Keratinocyte (primary cell): ENCODE measurements at regions not wholly inside any gene's neighbourhood (a gene's known extent, or its start where the extent isn't known, plus 50 kb on each side); places are given as distances from the start of the nearest gene placed in this dataset.

Experiments used
- DNase-seq: peaks from one replicate; pipeline ENCODE4 v3.0.0-alpha.2; 2011; ENCODE audit warnings: low read depth, missing footprints, low spot score
- FAIRE-seq: peaks from 2 replicates; lab custom pipeline; 2011; peaks lifted over from hg19 to GRCh38; lab: Jason Lieb, UNC
- H2AFZ ChIP-seq: 2 replicates; pipeline ENCODE4 v1.6.0; 2012; ENCODE audit warnings: low read length, control low read depth, inconsistent platforms; ENCODE audit not compliant: control insufficient read depth
- H3K27ac ChIP-seq: 2 replicates; pipeline ENCODE4 v1.5.1; 2011; ENCODE audit warnings: low read length; ENCODE audit not compliant: control insufficient read depth, insufficient read depth
- H3K27me3 ChIP-seq: 3 replicates; pipeline ENCODE4 v1.6.0; 2011; ENCODE audit warnings: low read length; ENCODE audit not compliant: control insufficient read depth, insufficient read depth; ENCODE audit errors: extremely low read depth
- H3K36me3 ChIP-seq, 2 experiments: 2 replicates in 1 of 2; 3 replicates in 1 of 2; pipeline ENCODE4 v1.5.1; 2011; ENCODE audit warnings: low read length in 2 of 2, mild to moderate bottlenecking in 1 of 2; ENCODE audit not compliant: control insufficient read depth in 2 of 2, insufficient read depth in 2 of 2; ENCODE audit errors: extremely low read depth in 1 of 2
- H3K4me1 ChIP-seq: 3 replicates; pipeline ENCODE4 v1.5.1; 2011; ENCODE audit warnings: low read length; ENCODE audit not compliant: control insufficient read depth, insufficient read depth; ENCODE audit errors: extremely low read depth
- H3K4me2 ChIP-seq: 3 replicates; pipeline ENCODE4 v1.6.0; 2011; ENCODE audit warnings: low read depth, low read length; ENCODE audit not compliant: control insufficient read depth, insufficient read depth; ENCODE audit errors: extremely low read depth
- H3K4me3 ChIP-seq, 3 experiments: fragments of 200-600 bp in 1 of 3; sonication (generic) in 1 of 3; 2 replicates in 2 of 3; 3 replicates in 1 of 3; pipeline ENCODE4 v1.5.1; 2011 to 2016; ENCODE audit warnings: low read length in 3 of 3, mild to moderate bottlenecking in 3 of 3, control low read depth in 2 of 3, inconsistent platforms in 1 of 3, low read depth in 1 of 3, mixed read lengths in 1 of 3, mixed run types in 1 of 3, moderate library complexity in 1 of 3; ENCODE audit not compliant: control insufficient read depth in 2 of 3, insufficient read depth in 2 of 3; ENCODE audit errors: extremely low read depth in 1 of 3
- H3K79me2 ChIP-seq: 2 replicates; pipeline ENCODE4 v1.6.0; 2012; ENCODE audit warnings: low read length; ENCODE audit not compliant: control insufficient read depth, insufficient read depth
- H3K9ac ChIP-seq: 3 replicates; pipeline ENCODE4 v1.6.0; 2011; ENCODE audit warnings: low read length; ENCODE audit not compliant: control insufficient read depth, insufficient read depth; ENCODE audit errors: extremely low read depth
- H3K9me1 ChIP-seq: 3 replicates; pipeline ENCODE4 v1.6.0; 2011; ENCODE audit warnings: low read length; ENCODE audit not compliant: control insufficient read depth, insufficient read depth; ENCODE audit errors: extremely low read depth
- H3K9me3 ChIP-seq: 2 replicates; pipeline ENCODE4 v1.5.1; 2012; ENCODE audit warnings: low read depth, low read length; ENCODE audit not compliant: control insufficient read depth
- H4K20me1 ChIP-seq: 3 replicates; pipeline ENCODE4 v1.6.0; 2011; ENCODE audit warnings: low read length; ENCODE audit not compliant: control insufficient read depth, insufficient read depth; ENCODE audit errors: extremely low read depth
- CTCF ChIP-seq, 3 experiments: IDR thresholded peaks in 1 of 3; conservative IDR thresholded peaks in 1 of 3; optimal IDR thresholded peaks in 1 of 3; 2 replicates in 2 of 3; 3 replicates in 1 of 3; pipeline versions ENCODE3 to v1.5.1; 2011; ENCODE audit warnings: low read length in 3 of 3, mild to moderate bottlenecking in 3 of 3, moderate library complexity in 2 of 3, control low read depth in 1 of 3, inconsistent platforms in 1 of 3; ENCODE audit not compliant: insufficient read depth in 2 of 3; ENCODE audit errors: extremely low read depth in 1 of 3
- EZH2 ChIP-seq: IDR thresholded peaks from one replicate; pipeline ENCODE4 v1.6.1; 2012; ENCODE audit warnings: inconsistent platforms, mild to moderate bottlenecking, low read length, moderate library complexity
- dilution Hi-C: fragments of 300-500 bp; cut with MboI; formaldehyde crosslinking; loops from one replicate; pipeline ENCODE4 v1.7.0; 2020; ENCODE audit warnings: low sequenced_read_pairs; ENCODE audit not compliant: extremely low pct_ligation_motif_present

- Histone ChIP-seq H3K4me2 (no peak overlapping the region), H3K9ac (no peak overlapping the region), H4K20me1 (no peaks in the 10 kb centered on the region), H3K4me3 (no peak overlapping the region), H3K27ac (no peak overlapping the region), H3K36me3 (no peaks in the 10 kb centered on the region), H2AFZ (no peak overlapping the region), H3K9me3 (no peaks in the 10 kb centered on the region), H3K79me2 (no peaks in the 10 kb centered on the region), H3K27me3 (no peaks in the 10 kb centered on the region), H3K4me1 (no peaks in the 10 kb centered on the region), H3K9me1 (no peaks in the 10 kb centered on the region)
- no peak for FAIRE-seq
- no peak for DNase-seq
- TF ChIP-seq CTCF (optimal IDR thresholded peaks at IDR 0.05 in 1 of 3, IDR thresholded peaks at IDR 0.05 in 1 of 3, conservative IDR thresholded peaks at IDR 0.05 in 1 of 3; ENCODE audit: extremely low read depth in 1 of 3, insufficient read depth in 2 of 3, low read length in 3 of 3) (no peak), EZH2 (no peak)
- dilution Hi-C loops = no loop called here
Observed at GRCh38 chr1:185601189-185601588, 133.0 kb upstream of the HMCN1 start.

GRCh38 chr1:185600641-185601040 lies 133.6 kb upstream of the HMCN1 start:
- no peak overlapping the region for H3K4me3 ChIP-seq
- H2AFZ ChIP-seq = no peak overlapping the region
- no peak overlapping the region for H3K4me2 ChIP-seq
- dilution Hi-C loops = no loop called here
- no peaks in the 10 kb centered on the region for H3K4me1 ChIP-seq
- H3K27me3 ChIP-seq = no peaks in the 10 kb centered on the region
- DNase-seq = no peak
- no peaks in the 10 kb centered on the region for H3K9me3 ChIP-seq
- H3K36me3 ChIP-seq = no peaks in the 10 kb centered on the region
- no peaks in the 10 kb centered on the region for H3K79me2 ChIP-seq
- no peak overlapping the region for H3K27ac ChIP-seq
- no peaks in the 10 kb centered on the region for H4K20me1 ChIP-seq
- no peak overlapping the region for H3K9ac ChIP-seq
- H3K9me1 ChIP-seq = no peaks in the 10 kb centered on the region
- TF ChIP-seq CTCF (optimal IDR thresholded peaks at IDR 0.05 in 1 of 3, IDR thresholded peaks at IDR 0.05 in 1 of 3, conservative IDR thresholded peaks at IDR 0.05 in 1 of 3; ENCODE audit: extremely low read depth in 1 of 3, insufficient read depth in 2 of 3, low read length in 3 of 3) (no peak), EZH2 (no peak)
- no peak for FAIRE-seq
